OCI-LY7 (cell line): ENCODE measurements at regions not wholly inside any gene's neighbourhood (a gene's known extent, or its start where the extent isn't known, plus 50 kb on each side); places are given as distances from the start of the nearest gene placed in this dataset.

Source experiments
- CTCF ChIP-seq: fragments of 200-600 bp; sonication (generic); conservative IDR thresholded peaks from 2 replicates; pipeline ENCODE4 v1.5.1; 2014; ENCODE audit warnings: mild to moderate bottlenecking, antibody characterized with exemption, low read length, moderate library complexity, mixed read lengths
- EZH2phosphoT487 ChIP-seq: fragments of 200-600 bp; sonication (generic); IDR thresholded peaks from 2 replicates; pipeline ENCODE4 v1.6.1; 2018; ENCODE audit warnings: low read depth, borderline replicate concordance, mild to moderate bottlenecking, mixed run types, antibody characterized with exemption, low read length, moderate library complexity, mixed read lengths

GRCh38 chrX:69290292-69290691, 125.0 kb upstream of the PJA1 start:
- no peak for TF ChIP-seq CTCF
- TF ChIP-seq EZH2phosphoT487, result no peak
